ENCODE measurements at regions not wholly inside any gene's neighbourhood (a gene's known extent, or its start where the extent isn't known, plus 50 kb on each side); places are given as distances from the start of the nearest gene placed in this dataset.

DNA sequence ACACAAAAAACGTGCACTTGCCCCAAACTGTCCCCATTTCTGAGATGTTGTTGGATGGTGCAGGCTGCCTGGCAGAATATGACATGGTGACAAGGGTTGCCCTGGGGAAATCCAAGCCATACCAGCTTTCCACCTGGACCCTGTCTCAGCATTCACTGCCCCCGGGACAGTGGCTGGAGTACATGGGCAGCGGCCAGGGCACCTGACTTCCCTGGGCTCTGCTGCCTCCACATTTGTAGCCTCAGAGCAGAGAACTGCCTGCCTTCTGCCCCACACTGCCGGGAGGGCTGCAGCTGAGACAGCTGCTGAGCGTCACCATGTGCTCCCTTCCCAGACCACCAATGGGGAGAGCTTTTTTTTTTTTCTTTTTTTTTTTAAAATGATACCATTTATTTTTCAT, 222.9 kb upstream of the ZNF32 start:
- Histone ChIP-seq H3K9me3 (ENCODE audit: control insufficient read depth, insufficient read depth, low read length) (no peaks in the 10 kb centered on the region), H3K9ac (ENCODE audit: low read depth, low read length) (no peak overlapping the region), H3K36me3 (ENCODE audit: insufficient read depth, low read length) (no peaks in the 10 kb centered on the region), H3K4me1 (ENCODE audit: insufficient read depth, low read length) (no peaks in the 10 kb centered on the region)

DNA sequence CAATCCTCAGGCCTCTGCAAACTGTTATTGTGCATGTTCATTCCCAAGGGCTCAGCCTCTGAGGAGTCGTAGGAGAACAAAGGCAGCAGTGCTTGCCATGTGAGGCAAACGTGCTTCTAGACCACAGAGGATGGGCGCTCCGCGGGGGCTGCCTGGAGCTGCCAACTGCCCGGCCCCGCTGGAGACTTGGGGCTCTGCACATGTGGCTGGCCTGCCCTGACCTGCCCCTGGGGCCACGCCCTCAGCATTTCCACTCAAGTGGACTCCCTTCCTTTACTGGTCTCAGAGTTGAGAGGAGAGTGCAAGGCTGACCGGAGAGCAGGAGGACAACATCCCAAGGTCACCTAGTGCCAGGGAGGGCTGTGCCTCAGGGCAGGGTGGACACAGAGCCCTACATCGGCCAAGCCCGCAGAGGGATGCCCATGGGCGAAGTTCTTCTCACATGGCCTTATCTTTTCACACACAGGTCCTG, 222.3 kb upstream of the ZNF32 start:
- H3K36me3 ChIP-seq (ENCODE audit: insufficient read depth, low read length), result no peaks in the 10 kb centered on the region
- no peaks in the 10 kb centered on the region for H3K9me3 ChIP-seq (ENCODE audit: control insufficient read depth, insufficient read depth, low read length)
- no peaks in the 10 kb centered on the region for H3K4me1 ChIP-seq (ENCODE audit: insufficient read depth, low read length)
- no peak overlapping the region for H3K9ac ChIP-seq (ENCODE audit: low read depth, low read length)

DNA sequence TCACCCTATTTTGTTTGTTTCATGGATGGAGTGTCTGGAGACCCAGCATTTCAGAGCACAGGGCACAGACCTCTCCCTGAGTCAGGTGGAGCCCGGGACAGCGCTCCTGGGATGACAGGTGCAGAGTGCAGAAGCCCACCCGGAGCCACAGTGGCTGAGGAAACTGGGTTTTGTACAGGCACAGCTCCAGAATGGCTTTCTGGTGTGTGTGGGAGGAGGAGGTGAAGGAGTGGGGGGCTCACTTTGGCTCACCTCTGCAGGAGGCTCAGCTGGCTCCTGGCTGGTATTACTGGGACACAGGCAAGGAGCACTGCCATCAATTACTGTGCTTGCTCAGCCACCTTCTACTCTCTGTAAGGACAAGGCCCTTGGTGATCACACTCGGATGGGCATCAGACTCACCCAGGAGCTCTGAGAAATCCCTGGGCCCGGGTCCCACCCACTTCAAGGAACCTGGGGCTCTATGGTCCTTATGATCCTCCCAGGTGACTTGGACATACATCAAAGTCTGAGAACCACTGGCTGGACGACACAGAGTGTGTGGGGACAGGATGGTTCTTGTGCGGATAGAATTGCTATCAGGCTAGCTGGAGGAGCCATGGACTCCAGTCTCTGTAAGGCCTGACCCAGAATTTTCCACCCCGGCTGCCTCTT, 221.1 kb upstream of the ZNF32 start:
- Histone ChIP-seq H3K4me1 (ENCODE audit: insufficient read depth, low read length) (no peaks in the 10 kb centered on the region), H3K9me3 (ENCODE audit: control insufficient read depth, insufficient read depth, low read length) (no peaks in the 10 kb centered on the region), H3K9ac (ENCODE audit: low read depth, low read length) (no peak overlapping the region), H3K36me3 (ENCODE audit: insufficient read depth, low read length) (no peaks in the 10 kb centered on the region)

DNA sequence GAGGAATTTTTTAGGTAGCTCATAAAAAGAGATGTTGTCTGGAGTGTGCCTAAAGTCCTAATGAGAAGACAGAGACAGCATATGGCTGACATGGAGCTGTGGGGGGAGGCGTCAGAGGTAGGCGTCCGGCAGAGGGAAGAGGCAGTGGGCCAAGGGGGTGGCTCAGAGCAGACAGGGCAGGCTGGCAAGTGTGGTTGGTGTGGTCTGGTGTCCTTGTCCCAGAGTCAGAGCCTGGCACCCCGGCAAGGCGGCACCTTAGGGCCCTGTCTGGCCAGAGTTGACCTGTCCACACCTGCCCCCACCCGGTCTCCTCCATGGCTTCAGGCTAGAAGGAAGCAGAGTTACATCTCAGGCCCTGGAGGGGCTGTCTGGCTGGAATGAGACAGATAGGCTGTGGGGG, 220.3 kb upstream of the ZNF32 start:
- H3K4me1 ChIP-seq (ENCODE audit: insufficient read depth, low read length), result no peaks in the 10 kb centered on the region
- H3K9ac ChIP-seq (ENCODE audit: low read depth, low read length), result no peak overlapping the region
- no peaks in the 10 kb centered on the region for H3K36me3 ChIP-seq (ENCODE audit: insufficient read depth, low read length)
- H3K9me3 ChIP-seq (ENCODE audit: control insufficient read depth, insufficient read depth, low read length), result no peaks in the 10 kb centered on the region

DNA sequence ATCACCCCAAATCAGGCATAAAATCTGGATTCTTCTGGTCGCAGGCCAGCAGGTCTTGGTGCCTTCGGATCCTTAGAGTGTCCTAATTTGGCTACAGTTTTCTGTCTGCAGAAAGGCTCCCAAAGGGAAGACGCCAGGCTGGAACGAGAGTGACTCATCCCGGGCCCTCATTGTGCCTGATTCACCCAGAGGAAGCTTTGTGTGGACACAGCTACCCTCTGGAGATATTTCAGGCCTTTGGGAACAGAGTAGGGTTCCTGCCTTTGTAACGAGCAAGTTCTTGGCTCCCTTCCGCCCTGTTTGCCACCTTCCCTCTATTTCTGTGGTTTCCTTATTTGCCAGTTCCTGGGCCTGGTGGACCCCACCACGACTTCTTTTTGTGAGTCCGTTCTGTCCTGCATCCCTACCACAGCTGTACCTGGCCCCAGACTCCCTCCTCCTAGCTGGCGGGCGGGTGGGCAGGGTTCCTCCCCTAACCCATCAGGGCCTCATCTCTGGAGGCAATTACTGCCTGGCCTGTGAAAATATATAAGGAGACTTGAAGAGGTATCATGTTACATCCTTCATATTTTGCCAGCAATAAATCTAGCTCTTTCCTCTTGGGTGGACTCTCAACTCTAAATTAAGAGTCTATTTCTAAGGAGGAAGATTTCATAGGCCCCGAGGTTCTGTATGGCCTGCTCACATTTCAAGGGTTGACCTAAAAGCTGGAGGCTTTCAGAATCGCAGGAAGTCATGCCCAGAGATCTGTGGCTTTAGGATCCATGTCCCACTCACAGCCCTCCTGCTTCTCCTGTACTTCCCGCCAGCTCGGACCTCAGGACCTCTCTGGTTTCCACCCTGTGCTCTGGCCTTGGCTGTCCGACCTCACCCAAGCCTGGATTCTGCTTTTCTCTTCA, 219.2 kb upstream of the ZNF32 start:
- no peaks in the 10 kb centered on the region for H3K9me3 ChIP-seq (ENCODE audit: control insufficient read depth, insufficient read depth, low read length)
- no peaks in the 10 kb centered on the region for H3K4me1 ChIP-seq (ENCODE audit: insufficient read depth, low read length)
- H3K36me3 ChIP-seq (ENCODE audit: insufficient read depth, low read length), result no peaks in the 10 kb centered on the region
- no peak overlapping the region for H3K9ac ChIP-seq (ENCODE audit: low read depth, low read length)

DNA sequence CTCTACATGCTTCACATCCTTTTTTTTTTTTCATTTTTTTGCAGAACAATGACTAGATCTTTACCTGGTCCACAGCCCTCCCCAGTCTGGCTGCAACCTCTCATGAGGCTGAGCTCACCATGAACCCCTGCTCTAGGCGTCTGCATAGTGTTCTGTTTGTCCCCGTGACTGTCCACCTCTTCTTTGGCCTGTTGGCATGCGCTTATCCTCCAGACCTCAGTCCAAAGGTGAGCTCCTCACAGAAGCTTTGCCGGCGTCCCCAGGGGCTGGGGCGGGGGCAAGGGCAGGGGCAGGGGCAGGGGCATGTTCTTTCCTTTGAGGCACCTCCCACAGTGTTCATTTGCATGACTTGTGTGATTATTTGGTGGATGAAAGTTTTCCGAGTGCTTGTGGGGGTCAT, 218.4 kb upstream of the ZNF32 start:
- no peaks in the 10 kb centered on the region for H3K36me3 ChIP-seq (ENCODE audit: insufficient read depth, low read length)
- no peak overlapping the region for H3K9ac ChIP-seq (ENCODE audit: low read depth, low read length)
- H3K4me1 ChIP-seq (ENCODE audit: insufficient read depth, low read length), result no peaks in the 10 kb centered on the region
- H3K9me3 ChIP-seq (ENCODE audit: control insufficient read depth, insufficient read depth, low read length), result no peaks in the 10 kb centered on the region

DNA sequence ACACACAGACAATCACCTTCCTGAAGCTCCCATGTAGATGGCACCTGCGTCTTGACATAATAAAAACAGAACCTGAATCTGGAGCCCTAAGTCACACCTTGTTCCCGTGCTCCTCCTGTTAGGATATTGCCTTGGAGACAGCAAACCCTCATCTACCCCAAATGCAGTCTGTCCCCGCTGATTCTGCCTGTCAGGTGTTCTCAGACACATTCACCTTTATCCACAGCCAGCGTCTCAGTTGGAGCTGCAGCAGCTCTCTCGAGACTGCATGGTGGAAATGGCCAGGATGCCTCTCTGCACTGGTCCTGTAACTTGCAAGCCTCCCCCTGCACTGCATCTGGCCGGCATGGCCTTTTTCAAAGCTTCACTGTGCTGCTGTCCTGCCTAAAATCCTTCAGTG, 218.0 kb upstream of the ZNF32 start:
- no peaks in the 10 kb centered on the region for H3K4me1 ChIP-seq (ENCODE audit: insufficient read depth, low read length)
- no peaks in the 10 kb centered on the region for H3K36me3 ChIP-seq (ENCODE audit: insufficient read depth, low read length)
- H3K9me3 ChIP-seq (ENCODE audit: control insufficient read depth, insufficient read depth, low read length), result no peaks in the 10 kb centered on the region

DNA sequence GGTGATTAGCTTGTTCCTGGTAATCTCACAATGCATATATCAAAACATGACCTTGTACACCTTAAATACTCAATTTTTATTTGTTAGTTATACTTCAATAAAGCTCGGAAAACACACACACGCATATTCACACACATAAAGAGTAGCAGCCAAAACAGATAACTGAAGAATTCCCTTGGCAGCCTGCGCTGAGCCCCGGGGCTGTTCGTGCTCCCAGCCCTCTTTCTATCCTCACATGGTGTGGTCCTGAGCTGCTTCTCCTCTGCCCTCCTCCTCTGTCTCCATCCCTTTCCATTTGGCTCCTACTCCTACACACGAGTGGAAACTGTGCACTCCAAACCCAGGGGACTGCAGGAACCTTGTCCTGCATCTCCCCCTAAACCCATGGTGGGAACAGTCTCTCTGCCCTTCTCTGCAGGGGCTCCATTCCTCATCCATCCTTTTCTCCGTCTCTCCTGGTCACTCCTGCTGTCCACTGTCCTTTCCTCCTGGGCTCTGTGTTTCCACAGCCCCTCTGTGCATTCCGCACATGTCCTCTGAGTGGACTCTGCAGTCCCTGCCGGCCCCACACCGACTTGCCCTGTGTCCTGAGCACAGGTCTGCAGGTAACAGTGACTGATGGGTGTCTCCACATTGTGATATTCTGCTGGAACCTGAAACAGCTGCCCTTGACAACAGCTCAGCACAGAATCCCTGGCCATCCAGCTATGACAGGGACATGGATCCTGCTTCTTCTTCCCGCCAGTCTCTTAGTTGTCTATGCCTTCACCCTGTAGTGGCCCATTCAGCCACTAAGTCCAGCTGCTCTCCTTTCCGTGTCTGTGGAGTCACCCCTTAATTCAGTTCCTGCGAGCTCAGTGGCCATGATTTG, 216.8 kb upstream of the ZNF32 start:
- Histone ChIP-seq H3K9me3 (ENCODE audit: control insufficient read depth, insufficient read depth, low read length) (no peaks in the 10 kb centered on the region), H3K36me3 (ENCODE audit: insufficient read depth, low read length) (no peaks in the 10 kb centered on the region), H3K9ac (ENCODE audit: low read depth, low read length) (no peak overlapping the region), H3K4me1 (ENCODE audit: insufficient read depth, low read length) (no peaks in the 10 kb centered on the region)

More for the DNA sequence above, 218.0 kb upstream of the ZNF32 start:
- no peak overlapping the region for H3K9ac ChIP-seq (ENCODE audit: low read depth, low read length)

DNA sequence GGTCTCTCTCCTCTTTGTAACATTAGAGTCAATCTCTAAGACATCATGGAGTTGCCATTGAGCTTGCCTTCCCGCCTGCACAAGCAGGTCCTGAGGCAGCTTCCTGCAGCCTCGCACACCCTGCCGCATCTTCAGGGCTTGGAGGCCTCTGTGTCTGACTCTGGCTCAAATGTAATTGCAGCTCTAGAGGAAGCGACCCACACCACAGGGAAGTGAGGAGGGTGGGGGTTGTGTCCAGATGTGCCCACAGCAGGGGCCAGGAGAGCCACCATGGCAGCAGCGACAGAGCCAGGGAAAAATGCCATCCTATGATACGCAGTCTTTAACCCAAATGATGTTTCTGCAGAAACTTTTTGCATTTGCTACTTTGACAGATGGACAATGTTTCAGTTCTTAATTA, 216.0 kb upstream of the ZNF32 start:
- Histone ChIP-seq H3K9ac (ENCODE audit: low read depth, low read length) (no peak overlapping the region), H3K9me3 (ENCODE audit: control insufficient read depth, insufficient read depth, low read length) (no peaks in the 10 kb centered on the region), H3K4me1 (ENCODE audit: insufficient read depth, low read length) (no peaks in the 10 kb centered on the region), H3K36me3 (ENCODE audit: insufficient read depth, low read length) (no peaks in the 10 kb centered on the region)

DNA sequence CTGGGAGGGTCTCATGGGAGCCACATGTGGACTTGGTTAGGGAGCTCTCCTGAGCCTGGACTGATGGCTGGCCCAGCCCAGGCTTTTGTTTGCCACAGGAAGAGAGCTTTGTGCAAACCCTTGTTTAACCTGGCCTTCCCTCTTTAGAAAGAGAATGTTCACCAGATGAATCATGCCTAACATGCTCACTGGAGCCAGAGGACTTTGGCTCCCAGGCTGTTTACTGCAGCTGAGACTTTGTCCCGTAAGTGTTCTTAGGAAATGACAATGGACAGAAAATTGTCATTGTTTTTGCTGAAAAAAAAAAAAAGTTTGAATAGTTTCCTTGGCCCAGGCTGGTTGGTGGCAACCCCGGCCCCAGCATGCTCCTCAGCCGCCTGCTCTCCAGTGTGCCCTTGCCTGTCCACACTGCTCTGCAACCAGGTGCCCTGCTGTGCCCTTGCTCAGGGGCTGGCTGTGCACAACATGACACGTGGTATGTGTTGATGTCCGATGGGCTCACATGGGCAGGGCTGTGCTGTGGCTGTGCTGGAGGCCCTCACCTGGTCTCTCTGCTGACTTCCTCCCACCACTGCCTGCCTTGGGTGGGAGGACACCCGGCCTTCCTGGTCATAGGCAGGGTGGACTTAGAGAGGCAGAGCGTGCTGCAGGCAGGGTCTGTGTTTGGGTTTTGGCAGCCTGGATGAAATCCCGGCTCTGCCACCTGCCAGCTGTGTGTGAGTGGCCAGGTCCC, 215.3 kb upstream of the ZNF32 start:
- Histone ChIP-seq H3K9ac (ENCODE audit: low read depth, low read length) (no peak overlapping the region), H3K4me1 (ENCODE audit: insufficient read depth, low read length) (no peaks in the 10 kb centered on the region)

DNA sequence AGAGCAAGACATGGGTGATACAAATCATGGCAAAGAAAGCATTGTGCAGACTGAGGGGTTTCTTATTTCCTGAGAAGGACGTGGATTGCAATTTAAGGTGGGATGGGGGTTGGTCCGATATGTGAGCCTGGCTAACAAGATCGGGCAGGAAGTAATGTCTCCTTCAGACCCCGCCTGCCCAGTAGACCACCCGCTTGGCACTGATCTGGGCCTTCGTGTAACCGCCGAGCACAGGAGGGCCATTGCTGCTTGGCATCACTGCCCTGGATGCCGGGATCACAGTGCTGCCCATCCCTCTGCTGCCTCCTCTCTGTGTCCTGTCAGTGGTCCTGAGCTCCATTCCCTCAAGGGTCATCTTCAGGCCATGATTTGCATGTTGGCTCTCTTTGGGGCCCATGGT, 214.6 kb upstream of the ZNF32 start:
- Histone ChIP-seq H3K9ac (ENCODE audit: low read depth, low read length) (no peak overlapping the region), H3K4me1 (ENCODE audit: insufficient read depth, low read length) (no peaks in the 10 kb centered on the region), H3K9me3 (ENCODE audit: control insufficient read depth, insufficient read depth, low read length) (no peaks in the 10 kb centered on the region), H3K36me3 (ENCODE audit: insufficient read depth, low read length) (no peaks in the 10 kb centered on the region)

More for the DNA sequence above, 215.3 kb upstream of the ZNF32 start:
- H3K36me3 ChIP-seq (ENCODE audit: insufficient read depth, low read length), result no peaks in the 10 kb centered on the region
- H3K9me3 ChIP-seq (ENCODE audit: control insufficient read depth, insufficient read depth, low read length), result no peaks in the 10 kb centered on the region

DNA sequence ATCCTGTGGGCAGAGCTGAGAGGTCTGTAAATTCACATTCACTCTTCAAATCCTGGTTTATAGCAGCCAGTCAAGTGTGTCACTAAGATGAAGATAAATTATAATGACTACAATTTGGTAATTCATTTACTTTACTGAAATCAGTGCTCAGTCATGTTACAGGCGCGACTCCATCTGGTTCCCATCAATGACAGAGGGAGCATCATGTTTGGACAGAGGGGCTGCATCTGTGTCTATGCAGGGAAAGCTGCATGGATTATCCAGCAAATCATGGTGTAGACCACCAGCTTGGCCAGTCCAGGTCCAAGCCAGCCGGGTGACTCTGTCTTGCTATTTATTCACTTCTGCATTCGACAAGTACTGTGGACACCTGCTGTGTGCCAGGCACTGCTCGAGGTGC, 214.1 kb upstream of the ZNF32 start:
- Histone ChIP-seq H3K9me3 (ENCODE audit: control insufficient read depth, insufficient read depth, low read length) (no peaks in the 10 kb centered on the region), H3K36me3 (ENCODE audit: insufficient read depth, low read length) (no peaks in the 10 kb centered on the region), H3K9ac (ENCODE audit: low read depth, low read length) (no peak overlapping the region), H3K4me1 (ENCODE audit: insufficient read depth, low read length) (no peaks in the 10 kb centered on the region)

DNA sequence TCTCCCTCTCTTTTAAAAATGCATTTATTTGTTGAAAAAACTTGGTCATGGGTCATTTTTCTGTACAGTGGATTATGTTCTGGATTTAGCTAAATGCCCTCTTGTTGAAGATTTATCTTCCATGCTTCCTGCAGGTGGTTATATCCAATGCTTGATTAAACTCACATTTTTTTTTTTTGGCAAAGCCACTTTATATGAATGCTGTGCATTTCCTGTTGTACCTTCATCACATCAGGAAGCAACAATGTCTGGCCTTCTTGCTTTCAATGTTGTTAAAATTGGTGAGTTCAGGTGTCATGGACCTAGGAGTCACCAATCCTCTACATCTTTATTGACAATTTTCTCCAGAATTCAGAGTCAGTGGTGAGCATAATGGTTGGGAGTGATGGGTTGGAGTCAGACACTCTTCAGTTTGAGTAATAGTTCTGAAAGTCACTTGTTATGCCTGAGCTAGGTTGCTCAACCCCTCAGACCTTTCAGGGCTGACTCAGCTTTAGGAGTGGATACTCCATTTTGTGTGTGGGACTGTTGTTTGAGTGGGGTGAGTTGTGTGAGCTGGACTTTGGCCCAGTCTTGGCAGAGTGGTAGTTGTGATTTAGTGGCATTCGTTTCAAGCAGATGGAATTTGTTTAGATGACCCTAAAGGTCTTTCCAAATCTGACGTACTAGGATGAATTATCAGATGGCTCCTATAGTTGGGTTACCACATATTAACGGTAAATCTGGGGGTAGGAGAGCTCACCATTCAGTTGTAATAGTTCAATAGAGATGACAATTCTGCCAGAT, 213.5 kb upstream of the ZNF32 start:
- H3K4me1 ChIP-seq (ENCODE audit: insufficient read depth, low read length), result no peaks in the 10 kb centered on the region
- H3K9me3 ChIP-seq (ENCODE audit: control insufficient read depth, insufficient read depth, low read length), result no peaks in the 10 kb centered on the region
- H3K36me3 ChIP-seq (ENCODE audit: insufficient read depth, low read length), result no peaks in the 10 kb centered on the region
- H3K9ac ChIP-seq (ENCODE audit: low read depth, low read length), result no peak overlapping the region

Measured in ES-I3 (cell line).